ENCODE measurements at regions not wholly inside any gene's neighbourhood (a gene's known extent, or its start where the extent isn't known, plus 50 kb on each side); places are given as distances from the start of the nearest gene placed in this dataset.

DNA sequence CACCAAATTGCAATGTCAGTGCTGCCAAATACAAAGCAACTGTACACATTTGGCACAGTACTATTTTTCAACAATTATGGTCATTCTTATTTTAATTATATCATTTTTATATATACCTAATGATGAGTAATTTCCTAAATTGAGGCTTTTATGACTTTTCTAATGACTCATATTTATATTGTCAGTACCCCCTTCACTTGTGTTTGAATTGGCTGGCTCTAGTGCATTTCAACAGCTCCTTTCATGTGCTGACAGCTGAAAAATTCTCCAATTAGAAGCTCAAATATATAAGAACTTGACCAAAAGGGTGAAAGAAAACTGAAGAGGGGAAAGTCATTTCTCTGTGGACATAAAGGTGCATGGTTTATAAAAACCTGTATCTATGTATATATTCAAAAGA, 263.3 kb downstream of the SLITRK1 start:
- TF ChIP-seq, protein P1, sequence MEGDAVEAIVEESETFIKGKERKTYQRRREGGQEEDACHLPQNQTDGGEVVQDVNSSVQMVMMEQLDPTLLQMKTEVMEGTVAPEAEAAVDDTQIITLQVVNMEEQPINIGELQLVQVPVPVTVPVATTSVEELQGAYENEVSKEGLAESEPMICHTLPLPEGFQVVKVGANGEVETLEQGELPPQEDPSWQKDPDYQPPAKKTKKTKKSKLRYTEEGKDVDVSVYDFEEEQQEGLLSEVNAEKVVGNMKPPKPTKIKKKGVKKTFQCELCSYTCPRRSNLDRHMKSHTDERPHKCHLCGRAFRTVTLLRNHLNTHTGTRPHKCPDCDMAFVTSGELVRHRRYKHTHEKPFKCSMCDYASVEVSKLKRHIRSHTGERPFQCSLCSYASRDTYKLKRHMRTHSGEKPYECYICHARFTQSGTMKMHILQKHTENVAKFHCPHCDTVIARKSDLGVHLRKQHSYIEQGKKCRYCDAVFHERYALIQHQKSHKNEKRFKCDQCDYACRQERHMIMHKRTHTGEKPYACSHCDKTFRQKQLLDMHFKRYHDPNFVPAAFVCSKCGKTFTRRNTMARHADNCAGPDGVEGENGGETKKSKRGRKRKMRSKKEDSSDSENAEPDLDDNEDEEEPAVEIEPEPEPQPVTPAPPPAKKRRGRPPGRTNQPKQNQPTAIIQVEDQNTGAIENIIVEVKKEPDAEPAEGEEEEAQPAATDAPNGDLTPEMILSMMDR (IDR thresholded peaks at IDR 0.05), result no peak
- no peak for TF ChIP-seq POLR2A (IDR thresholded peaks at IDR 0.05)
